CD4-positive, alpha-beta memory T cell (primary cell): ENCODE measurements at regions not wholly inside any gene's neighbourhood (a gene's known extent, or its start where the extent isn't known, plus 50 kb on each side); places are given as distances from the start of the nearest gene placed in this dataset.

ENCODE experiments used
- CTCF ChIA-PET: fragments of 350-600 bp; sonication (Branson Sonifier 250); formaldehyde crosslinking; loops from one replicate; lab custom pipeline; 2021; ENCODE audit warnings: inconsistent platforms; ENCODE audit not compliant: partially characterized antibody; lab: Charles Lee
- POLR2A ChIA-PET: fragments of 350-600 bp; sonication (Branson Sonifier 250); formaldehyde crosslinking; loops from one replicate; lab custom pipeline; 2021; ENCODE audit not compliant: partially characterized antibody; lab: Charles Lee
- DNase-seq, 5 donors: peaks; one replicate each; pipeline versions ENCODE4 v3.0.0 to v3.0.0-alpha.2; 2020 to 2022; ENCODE audit warnings: mixed read lengths in 1 of 5
- H3K27ac ChIP-seq: one replicate; pipeline ENCODE4 v1.7.0; 2013; ENCODE audit warnings: low read depth, low read length
- H3K27me3 ChIP-seq: 2 replicates; pipeline ENCODE4 v1.7.0; 2013; ENCODE audit warnings: mild to moderate bottlenecking, low read length, moderate library complexity; ENCODE audit not compliant: insufficient read depth
- H3K36me3 ChIP-seq: 2 replicates; pipeline ENCODE4 v1.7.0; 2013; ENCODE audit warnings: mild to moderate bottlenecking, low read length, moderate library complexity; ENCODE audit not compliant: insufficient read depth
- H3K4me1 ChIP-seq: 2 replicates; pipeline ENCODE4 v1.7.0; 2013; ENCODE audit warnings: mild to moderate bottlenecking, low read length, moderate library complexity; ENCODE audit not compliant: insufficient read depth
- H3K4me3 ChIP-seq, 2 donors: one replicate each; pipeline ENCODE4 v1.7.0; 2013; ENCODE audit warnings: low read length in 2 of 2, mild to moderate bottlenecking in 1 of 2
- H3K9me3 ChIP-seq, 2 donors: one replicate each; pipeline ENCODE4 v1.7.0; 2013; ENCODE audit warnings: low read length in 2 of 2, control low read depth in 1 of 2; ENCODE audit not compliant: control insufficient read depth in 1 of 2
- H3K27ac Mint-ChIP-seq, 7 donors: one replicate each; pipeline ENCODE4 v1.8.0; 2020 to 2021; ENCODE audit warnings: mixed read lengths in 7 of 7, mild to moderate bottlenecking in 6 of 7, inconsistent platforms in 3 of 7, moderate library complexity in 3 of 7
- H3K27me3 Mint-ChIP-seq, 2 donors: one replicate each; pipeline ENCODE4 v1.8.0; 2020 to 2021; ENCODE audit warnings: mixed read lengths in 2 of 2
- H3K36me3 Mint-ChIP-seq, 2 donors: one replicate each; pipeline ENCODE4 v1.8.0; 2020 to 2021; ENCODE audit warnings: mixed read lengths in 2 of 2, inconsistent platforms in 1 of 2, mild to moderate bottlenecking in 1 of 2
- H3K4me1 Mint-ChIP-seq, 4 donors: one replicate each; pipeline ENCODE4 v1.8.0; 2020 to 2021; ENCODE audit warnings: mixed read lengths in 4 of 4, mild to moderate bottlenecking in 1 of 4
- H3K4me3 Mint-ChIP-seq, 8 donors: one replicate each; pipeline ENCODE4 v1.8.0; 2020 to 2021; ENCODE audit warnings: mixed read lengths in 8 of 8, mild to moderate bottlenecking in 7 of 8, moderate library complexity in 6 of 8, inconsistent platforms in 3 of 8
- H3K9me3 Mint-ChIP-seq, 8 donors: one replicate each; pipeline ENCODE4 v1.8.0; 2020 to 2021; ENCODE audit warnings: mixed read lengths in 8 of 8, mild to moderate bottlenecking in 5 of 8, inconsistent platforms in 3 of 8, moderate library complexity in 1 of 8
- intact Hi-C: fragments of 100-400 bp; cut with micrococcal nuclease; formaldehyde crosslinking; loops from one replicate; pipeline ENCODE4 v1.15.1; 2023

DNA sequence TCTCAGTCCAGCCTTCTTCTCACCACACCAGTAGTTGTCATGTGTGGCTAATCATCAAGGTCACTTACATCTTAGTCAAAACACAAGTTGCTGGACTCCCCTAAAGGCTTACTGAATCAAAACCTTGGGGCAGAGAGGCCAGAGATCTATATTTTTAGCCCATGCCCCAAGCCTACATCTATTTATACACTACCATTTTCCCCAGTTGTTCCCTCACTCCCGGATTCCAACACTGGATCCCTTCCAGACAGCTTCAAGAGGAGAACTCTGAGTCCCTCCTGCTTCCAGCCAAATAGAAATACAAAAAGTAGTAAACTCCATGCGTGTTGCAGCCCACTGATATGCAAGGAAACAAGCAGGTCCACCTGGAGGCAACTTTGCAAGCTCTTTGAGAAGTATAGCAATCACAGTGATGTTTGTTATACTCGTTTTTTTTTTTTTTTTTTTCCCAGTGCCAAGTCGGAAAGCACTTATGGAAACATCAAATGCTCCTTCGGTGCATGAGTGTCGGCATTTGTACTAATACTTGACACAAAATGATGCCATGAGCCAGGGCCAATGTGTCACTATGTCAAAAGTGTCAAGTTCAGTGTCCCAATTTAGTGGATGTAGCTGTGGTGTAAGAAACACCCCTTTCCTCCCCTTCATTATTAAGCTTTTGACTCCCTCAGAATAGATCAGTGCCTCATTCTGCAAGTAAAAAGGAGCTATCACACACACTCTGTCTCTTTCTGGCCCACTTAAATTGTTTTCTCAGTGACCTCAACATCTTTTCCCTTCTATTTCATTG is 594.2 kb upstream of the SGCD start:
- peaks cover 15 to 18% of the 10 kb centered on the region in 2 donors for H3K27me3 Mint-ChIP-seq
- Histone ChIP-seq H3K4me1 (no peaks in the 10 kb centered on the region), H3K9me3 (no peaks in the 10 kb centered on the region), H3K27ac (no peak overlapping the region), H3K36me3 (no peaks in the 10 kb centered on the region), H3K4me3 (no peak overlapping the region), H3K27me3 (no peaks in the 10 kb centered on the region)
- intact Hi-C loops: no loop called here
- no peaks in the 10 kb centered on the region for H3K36me3 Mint-ChIP-seq
- no peak overlapping the region for H3K27ac Mint-ChIP-seq
- no peak overlapping the region for H3K4me3 Mint-ChIP-seq
- H3K4me1 Mint-ChIP-seq: no peaks in the 10 kb centered on the region
- POLR2A ChIA-PET: no interaction called here
- peaks cover 0 to 12% (median under 1%) of the 10 kb centered on the region in 8 donors for H3K9me3 Mint-ChIP-seq
- no peak for DNase-seq
- CTCF ChIA-PET: interaction anchor here (1.3 kb wide), 1 partner anchor 8 kb away, joined by 3 read pairs; no protein-coding TSS in a partner anchor

GRCh38 chr5:155733935-155734334 is 593.0 kb upstream of the SGCD start:
- Histone ChIP-seq H3K4me1 (no peaks in the 10 kb centered on the region), H3K27ac (no peak overlapping the region), H3K4me3 (no peak overlapping the region), H3K9me3 (no peaks in the 10 kb centered on the region), H3K27me3 (no peaks in the 10 kb centered on the region), H3K36me3 (no peaks in the 10 kb centered on the region)
- Mint-ChIP-seq H3K27ac (no peak overlapping the region), H3K9me3 (peaks cover 0 to 12% (median 3%) of the 10 kb centered on the region in 8 donors), H3K4me1 (no peaks in the 10 kb centered on the region), H3K36me3 (no peaks in the 10 kb centered on the region), H3K4me3 (no peak overlapping the region), H3K27me3 (peaks cover 15 to 20% of the 10 kb centered on the region in 2 donors)
- ChIA-PET POLR2A (no interaction called here), CTCF (no interaction called here)
- intact Hi-C loops: no loop called here
- DNase-seq: no peak

- no peak overlapping the region for H3K27ac ChIP-seq
- CTCF ChIA-PET: no interaction called here
- H3K27ac Mint-ChIP-seq: no peak overlapping the region
- intact Hi-C loops: no loop called here
- no peak overlapping the region for H3K4me3 ChIP-seq
- H3K4me3 Mint-ChIP-seq: no peak overlapping the region
- H3K9me3 Mint-ChIP-seq: peaks cover 0 to 5% (median under 1%) of the 10 kb centered on the region in 8 donors
- no peaks in the 10 kb centered on the region for H3K36me3 Mint-ChIP-seq
- H3K4me1 Mint-ChIP-seq: no peaks in the 10 kb centered on the region
- H3K9me3 ChIP-seq: no peaks in the 10 kb centered on the region
- no peaks in the 10 kb centered on the region for H3K36me3 ChIP-seq
- no peaks in the 10 kb centered on the region for H3K4me1 ChIP-seq
- POLR2A ChIA-PET: interaction anchor here (0.6 kb wide), 1 partner anchor 56 kb away, joined by 3 read pairs; no protein-coding TSS in a partner anchor
- peaks cover 9 to 12% of the 10 kb centered on the region in 2 donors for H3K27me3 Mint-ChIP-seq
- no peak for DNase-seq
- no peaks in the 10 kb centered on the region for H3K27me3 ChIP-seq
Measured at GRCh38 chr5:155735388-155735787, 591.6 kb upstream of the SGCD start.

GRCh38 chr5:155738616-155739015 is 588.3 kb upstream of the SGCD start:
- peaks cover 0 to 4% (median 0%) of the 10 kb centered on the region in 8 donors for H3K9me3 Mint-ChIP-seq
- Histone ChIP-seq H3K4me1 (no peaks in the 10 kb centered on the region), H3K27me3 (no peaks in the 10 kb centered on the region), H3K9me3 (no peaks in the 10 kb centered on the region), H3K27ac (no peak overlapping the region), H3K36me3 (no peaks in the 10 kb centered on the region), H3K4me3 (no peak overlapping the region)
- H3K27ac Mint-ChIP-seq: no peak overlapping the region
- DNase-seq: no peak
- ChIA-PET POLR2A (no interaction called here), CTCF (no interaction called here)
- peaks cover 0 to 2% of the 10 kb centered on the region in 2 donors for H3K27me3 Mint-ChIP-seq
- no peaks in the 10 kb centered on the region for H3K36me3 Mint-ChIP-seq
- no peak overlapping the region for H3K4me3 Mint-ChIP-seq
- intact Hi-C loops: no loop called here
- no peaks in the 10 kb centered on the region for H3K4me1 Mint-ChIP-seq

- Histone ChIP-seq H3K9me3 (no peaks in the 10 kb centered on the region), H3K4me1 (no peaks in the 10 kb centered on the region), H3K4me3 (no peak overlapping the region), H3K36me3 (no peaks in the 10 kb centered on the region), H3K27ac (no peak overlapping the region), H3K27me3 (no peaks in the 10 kb centered on the region)
- Mint-ChIP-seq H3K36me3 (no peaks in the 10 kb centered on the region), H3K4me3 (no peak overlapping the region), H3K4me1 (peaks cover 0 to 1% (median 0%) of the 10 kb centered on the region in 4 donors), H3K27ac (no peak overlapping the region), H3K9me3 (peaks cover 0 to 2% (median 0%) of the 10 kb centered on the region in 8 donors), H3K27me3 (peaks cover 0 to 2% of the 10 kb centered on the region in 2 donors)
- DNase-seq: no peak
- intact Hi-C loops: no loop called here
- ChIA-PET POLR2A (no interaction called here), CTCF (no interaction called here)
Measured at GRCh38 chr5:155746367-155747038, 580.5 kb upstream of the SGCD start.

DNA sequence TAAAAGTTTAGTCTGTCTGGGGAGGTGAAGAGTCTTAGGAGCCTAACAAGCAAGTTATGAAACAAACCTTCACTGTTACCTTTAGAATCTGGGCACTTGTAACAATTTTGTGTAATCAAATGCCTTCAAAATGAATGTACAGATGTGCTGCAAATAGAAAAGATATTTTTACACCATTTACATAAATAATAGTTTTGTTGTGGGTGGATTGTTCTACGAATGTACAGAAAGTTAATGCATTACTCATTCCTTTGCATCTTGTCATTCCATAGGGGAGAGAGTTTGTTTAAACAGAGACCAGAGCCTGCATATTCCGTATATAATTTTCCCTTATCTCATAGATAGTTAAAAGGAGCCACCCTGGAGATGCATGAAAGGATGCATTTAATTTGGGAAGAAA is 576.9 kb upstream of the SGCD start:
- Mint-ChIP-seq H3K27ac (no peak overlapping the region), H3K27me3 (peaks cover 0 to 3% of the 10 kb centered on the region in 2 donors), H3K4me3 (no peak overlapping the region), H3K36me3 (no peaks in the 10 kb centered on the region), H3K9me3 (peaks cover 0 to 6% (median 0%) of the 10 kb centered on the region in 8 donors), H3K4me1 (peaks cover 0 to 1% (median 0%) of the 10 kb centered on the region in 4 donors)
- ChIA-PET POLR2A (no interaction called here), CTCF (no interaction called here)
- intact Hi-C loops: no loop called here
- Histone ChIP-seq H3K27ac (no peak overlapping the region), H3K27me3 (no peaks in the 10 kb centered on the region), H3K9me3 (no peaks in the 10 kb centered on the region), H3K4me1 (no peaks in the 10 kb centered on the region), H3K36me3 (no peaks in the 10 kb centered on the region), H3K4me3 (no peak overlapping the region)
- DNase-seq: no peak

- intact Hi-C loops: no loop called here
- Histone ChIP-seq H3K4me3 (no peak overlapping the region), H3K4me1 (no peaks in the 10 kb centered on the region), H3K36me3 (no peaks in the 10 kb centered on the region), H3K27me3 (no peaks in the 10 kb centered on the region), H3K9me3 (no peaks in the 10 kb centered on the region), H3K27ac (no peak overlapping the region)
- peaks cover 0 to 1% (median 0%) of the 10 kb centered on the region in 4 donors for H3K4me1 Mint-ChIP-seq
- ChIA-PET CTCF (no interaction called here), POLR2A (no interaction called here)
- peaks cover 0 to 6% (median 0%) of the 10 kb centered on the region in 8 donors for H3K9me3 Mint-ChIP-seq
- H3K4me3 Mint-ChIP-seq: no peak overlapping the region
- no peak overlapping the region for H3K27ac Mint-ChIP-seq
- peaks cover 0 to 3% of the 10 kb centered on the region in 2 donors for H3K27me3 Mint-ChIP-seq
- DNase-seq: no peak
- no peaks in the 10 kb centered on the region for H3K36me3 Mint-ChIP-seq
Measured at GRCh38 chr5:155750571-155750970, 576.4 kb upstream of the SGCD start.
